ENCODE measurements at regions not wholly inside any gene's neighbourhood (a gene's known extent, or its start where the extent isn't known, plus 50 kb on each side); places are given as distances from the start of the nearest gene placed in this dataset.
"Not testable (repeated sequence)": the region's sequence is repeated elsewhere in the genome, so short reads cannot be mapped to it uniquely, and the experiment has no call there.

DNA sequence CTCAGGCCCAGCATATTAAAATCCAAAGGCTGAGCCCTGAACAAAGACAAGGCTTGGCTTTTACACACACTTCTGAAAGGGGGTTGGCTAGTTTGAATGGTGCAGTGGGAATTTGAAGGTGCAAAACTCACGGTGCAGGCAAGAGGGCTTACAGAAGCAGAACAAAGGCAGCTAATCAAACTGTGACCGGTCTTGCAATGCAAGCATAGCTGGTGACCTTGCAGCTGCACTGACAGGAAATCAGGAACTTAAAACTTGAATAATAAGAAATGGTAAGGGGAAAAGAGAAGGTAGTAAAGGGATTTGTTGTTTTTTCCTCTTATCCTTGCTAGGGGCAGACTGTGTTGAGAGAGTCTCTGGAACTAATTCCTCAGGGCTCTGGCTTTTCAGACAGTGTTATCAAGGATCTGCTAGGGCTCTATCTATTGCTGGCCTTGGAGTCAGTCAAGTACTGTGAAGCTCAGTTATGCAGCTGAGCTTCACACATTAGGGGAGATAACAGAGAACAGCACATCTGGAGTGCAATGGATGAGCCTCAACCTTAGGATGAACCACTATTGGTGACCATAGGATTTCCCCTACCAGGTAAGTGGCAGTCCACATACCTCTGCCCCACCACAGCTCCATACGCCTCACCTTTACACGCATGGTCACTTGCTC, 97.6 kb downstream of the PPIAL4G start:
- DNase-seq, result no peak

DNA sequence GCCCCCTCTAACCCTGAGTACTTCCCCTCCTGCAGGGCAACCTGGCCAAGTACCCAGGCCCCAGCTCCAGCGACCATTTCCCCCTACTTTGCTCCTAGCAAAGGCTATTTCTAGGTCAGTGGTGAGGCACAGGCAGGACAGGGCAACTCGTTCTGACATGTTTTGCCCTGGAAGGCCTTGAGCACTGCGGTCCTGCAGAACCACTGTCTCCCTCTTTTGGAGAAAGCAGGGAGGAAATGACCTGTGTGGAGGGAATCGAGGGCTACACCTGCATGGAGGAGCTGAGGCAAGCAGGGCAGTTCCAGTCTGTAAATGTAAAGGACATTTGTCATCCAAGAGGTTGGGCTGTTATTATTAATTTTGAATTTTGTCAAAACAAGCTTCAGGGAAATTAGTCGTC, 99.1 kb downstream of the PPIAL4G start:
- no peak for DNase-seq

DNA sequence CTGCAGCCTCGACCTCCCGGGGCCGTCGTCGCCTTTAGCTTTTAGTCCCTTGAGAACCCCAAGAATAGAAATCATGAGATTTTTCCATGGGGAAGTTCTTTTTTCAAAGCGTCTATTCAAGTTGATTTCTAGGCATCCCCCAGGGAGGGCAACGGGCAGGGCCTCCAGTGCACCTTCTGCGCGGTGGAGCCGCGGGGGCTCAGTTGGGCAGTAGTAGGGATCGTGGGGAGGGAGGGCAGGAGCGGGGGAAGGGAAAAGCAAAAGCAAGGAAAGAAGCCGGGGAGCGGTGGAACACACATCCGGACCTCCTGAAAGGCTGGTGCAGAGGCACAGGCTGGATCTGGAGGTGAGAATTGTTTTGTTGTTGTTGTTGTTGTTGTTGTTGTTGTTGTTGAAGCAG, 103.4 kb downstream of the PPIAL4G start:
- DNase-seq, result no peak

DNA sequence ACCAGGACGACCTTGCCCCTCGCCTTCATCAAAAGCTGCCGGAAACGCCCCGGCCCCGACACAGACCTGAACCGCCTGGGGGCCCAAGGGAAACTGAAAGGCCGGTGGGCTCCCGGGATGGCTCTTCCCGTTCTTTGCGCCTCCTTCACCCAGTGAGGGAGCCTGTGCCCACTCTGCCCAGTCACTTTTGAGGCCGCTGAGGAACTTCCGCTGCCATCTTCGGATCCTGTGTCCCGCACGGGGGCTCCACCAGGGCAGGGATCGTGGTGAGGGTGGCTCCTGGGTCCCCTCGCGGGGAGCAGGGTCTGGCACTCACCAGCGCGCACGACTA, 104.0 kb downstream of the PPIAL4G start:
- no peak for DNase-seq

DNA sequence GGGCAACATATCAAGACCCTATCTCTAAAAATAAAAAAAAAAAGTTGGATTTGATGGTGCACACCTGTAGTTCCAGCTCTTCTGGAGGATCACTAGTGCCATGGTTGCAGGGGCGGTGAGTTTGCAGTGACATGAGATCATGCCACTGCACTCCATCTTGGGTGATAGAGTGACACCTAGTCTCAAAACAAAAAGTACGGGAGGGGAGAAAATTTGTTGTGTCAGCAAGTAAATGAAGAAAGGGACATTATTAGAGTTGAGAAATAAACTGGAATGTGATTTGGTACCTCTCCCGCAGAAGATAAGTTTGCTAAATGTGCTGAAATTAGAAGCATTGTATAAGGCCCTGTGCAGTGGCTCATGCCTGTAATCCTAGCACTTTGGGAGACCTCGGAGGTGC, 105.1 kb downstream of the PPIAL4G start:
- DNase-seq, result not testable (repeated sequence)

DNA sequence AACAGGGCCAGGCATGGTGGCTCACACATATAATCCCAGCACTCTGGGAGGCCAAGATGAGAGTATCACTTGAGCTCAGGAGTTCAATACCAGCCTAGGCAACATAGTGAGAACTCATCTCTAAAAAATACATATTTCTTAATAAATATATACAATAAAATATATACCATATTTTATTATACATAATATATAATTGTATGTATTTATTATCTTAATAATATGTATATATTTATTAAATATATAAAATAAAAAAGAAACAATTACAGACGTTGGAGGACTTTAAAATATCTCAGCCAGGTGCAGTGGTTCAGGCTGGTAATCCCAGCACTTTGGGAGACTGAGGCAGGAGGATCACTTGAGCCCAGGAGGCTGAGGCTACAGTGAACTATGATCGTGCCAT, 106.1 kb downstream of the PPIAL4G start:
- not testable (repeated sequence) for DNase-seq

DNA sequence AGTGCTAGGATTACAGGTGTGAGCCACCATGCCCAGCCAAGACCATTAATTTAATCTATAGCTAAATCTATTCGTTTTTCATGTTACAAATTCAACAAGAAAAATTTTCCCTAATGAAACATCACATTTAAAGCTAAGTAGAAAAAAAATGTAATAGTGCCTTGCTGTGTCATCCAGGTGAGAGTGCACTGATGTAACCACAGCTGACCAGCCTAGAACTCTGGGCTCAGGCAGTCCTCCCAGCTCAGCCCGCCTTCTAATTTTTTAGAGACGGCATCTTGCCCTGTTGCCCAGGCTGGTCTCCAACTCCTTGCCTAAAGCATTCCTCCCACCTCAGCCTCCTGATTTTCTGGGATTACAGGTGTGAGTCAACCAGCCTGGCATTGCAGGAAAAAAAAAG, 109.0 kb downstream of the PPIAL4G start:
- DNase-seq, result no peak

DNA sequence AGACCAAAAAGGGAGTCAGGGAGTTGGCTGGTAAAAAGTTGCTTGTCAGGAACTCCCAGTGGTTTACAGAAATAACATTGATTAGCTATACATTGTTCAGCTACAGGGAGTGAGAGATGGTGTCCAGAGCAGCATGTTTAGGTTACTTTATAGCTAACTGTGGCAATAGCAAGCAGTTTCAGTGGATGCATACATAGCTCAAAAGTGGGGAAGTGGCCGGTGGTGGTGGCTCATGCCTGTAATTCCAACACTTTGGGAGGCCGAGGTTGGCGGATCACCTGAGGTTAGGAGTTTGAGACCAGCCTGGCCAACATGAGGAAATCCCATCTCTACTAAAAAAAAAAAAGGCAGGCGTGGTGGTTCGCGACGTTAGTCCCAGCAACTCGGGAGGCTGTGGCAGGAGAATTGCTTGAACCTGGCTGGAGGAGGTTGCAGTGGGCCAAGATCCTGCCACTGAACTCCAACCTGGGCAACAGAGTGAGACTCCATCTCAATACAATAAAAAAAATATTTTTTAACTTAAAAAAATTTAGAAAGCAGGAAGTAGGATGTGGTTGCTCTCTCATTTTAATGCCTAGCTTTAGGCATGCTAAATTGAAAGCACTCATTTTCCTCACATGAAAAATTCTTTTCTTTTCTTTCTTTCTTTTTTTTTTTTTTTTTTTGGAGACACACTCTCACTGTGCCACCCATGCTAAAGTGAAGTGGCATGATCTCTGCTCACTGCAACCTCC, 109.7 kb downstream of the PPIAL4G start:
- DNase-seq, result peak; percentile 36

DNA sequence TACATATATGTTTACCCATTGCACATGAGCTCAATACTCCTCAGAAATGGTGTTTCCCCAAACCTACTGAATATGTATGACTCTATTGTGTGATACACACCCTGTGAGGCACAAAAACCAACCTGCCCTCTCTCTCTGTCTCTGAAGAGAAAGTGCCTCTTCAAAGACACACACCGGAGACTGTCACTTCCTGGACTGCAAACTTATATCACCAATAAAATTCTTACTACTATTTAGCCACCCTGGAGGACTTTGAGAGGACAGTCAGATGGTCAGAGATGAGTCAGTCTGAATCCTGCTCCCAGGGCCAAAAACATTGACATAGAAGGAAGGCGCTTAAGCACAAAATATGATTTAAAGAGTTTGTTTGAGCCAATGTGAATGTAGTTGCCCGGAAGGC, 110.4 kb downstream of the PPIAL4G start:
- peak; percentile 35 for DNase-seq

DNA sequence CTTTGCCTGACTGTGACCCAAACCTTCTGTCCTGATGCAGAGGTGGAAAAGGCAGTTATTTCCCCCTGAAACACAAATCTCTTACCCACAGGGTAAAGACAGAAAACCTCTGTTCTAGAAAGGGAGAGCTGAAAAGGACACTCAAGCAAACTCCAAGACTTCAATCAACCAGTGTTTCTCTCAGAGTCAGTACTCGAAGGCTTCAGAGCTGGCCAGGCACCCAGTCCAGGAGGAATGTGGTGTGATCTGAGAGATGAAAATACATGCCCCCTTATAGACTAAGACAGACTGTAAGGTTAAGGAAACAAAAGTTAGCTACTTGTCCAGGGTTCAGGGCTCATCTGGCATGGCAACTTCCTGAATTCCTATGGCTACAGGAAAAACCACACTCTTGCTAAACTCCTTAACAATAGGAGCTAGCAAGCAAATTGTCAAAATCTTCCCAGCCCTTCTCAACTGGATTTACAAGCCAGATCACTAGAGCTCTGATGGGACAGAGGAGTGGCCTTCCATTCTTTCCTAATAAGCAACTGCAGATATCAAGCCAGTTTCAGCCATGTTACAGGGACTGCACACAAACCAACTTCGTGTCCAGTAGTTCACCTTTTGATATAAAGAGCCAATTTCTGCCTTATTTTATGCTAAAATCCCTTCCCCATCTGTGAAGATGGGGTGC, 110.9 kb downstream of the PPIAL4G start:
- DNase-seq, result not testable (repeated sequence)

DNA sequence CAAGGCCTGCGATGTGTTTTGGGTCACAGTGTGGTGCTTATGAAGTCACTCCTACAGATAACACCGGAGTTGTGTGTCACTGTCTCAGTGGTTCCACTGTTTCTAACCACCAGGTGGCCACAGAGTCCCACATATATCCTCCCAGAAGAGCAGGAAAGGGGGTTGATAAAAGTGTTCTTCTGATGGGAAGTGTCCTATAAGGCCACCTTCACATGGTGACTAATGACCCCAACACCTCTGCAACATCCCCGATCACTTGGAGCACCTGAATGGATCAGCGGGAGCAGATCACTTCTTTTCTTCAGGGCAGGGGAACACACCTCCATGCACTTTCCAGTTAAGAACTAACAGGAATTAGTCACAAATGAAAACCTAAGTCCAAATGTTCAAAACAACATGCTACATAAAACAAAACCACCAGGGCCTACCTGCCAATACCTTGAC, 111.5 kb downstream of the PPIAL4G start:
- peak; percentile 69 for DNase-seq

DNA sequence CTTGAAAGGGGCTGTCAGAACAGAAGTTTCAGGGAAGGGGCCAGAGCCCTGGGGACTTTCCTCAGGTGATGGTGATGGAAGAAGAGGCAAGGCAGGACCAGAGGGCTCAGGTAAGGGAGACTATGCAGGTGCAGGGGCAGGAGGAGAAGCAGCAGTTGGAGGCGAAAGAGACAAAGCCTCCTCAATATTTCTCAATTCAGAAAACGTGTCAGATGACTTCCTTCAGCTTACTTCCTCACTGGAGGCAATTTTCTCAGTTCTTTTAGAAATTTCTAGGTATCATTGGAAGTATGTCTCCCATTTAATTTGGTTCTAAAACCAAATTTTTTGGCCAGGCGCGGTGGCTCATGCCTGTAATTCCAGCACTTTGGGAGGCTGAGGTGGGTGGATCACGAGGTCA, 112.4 kb downstream of the PPIAL4G start:
- not testable (repeated sequence) for DNase-seq

DNA sequence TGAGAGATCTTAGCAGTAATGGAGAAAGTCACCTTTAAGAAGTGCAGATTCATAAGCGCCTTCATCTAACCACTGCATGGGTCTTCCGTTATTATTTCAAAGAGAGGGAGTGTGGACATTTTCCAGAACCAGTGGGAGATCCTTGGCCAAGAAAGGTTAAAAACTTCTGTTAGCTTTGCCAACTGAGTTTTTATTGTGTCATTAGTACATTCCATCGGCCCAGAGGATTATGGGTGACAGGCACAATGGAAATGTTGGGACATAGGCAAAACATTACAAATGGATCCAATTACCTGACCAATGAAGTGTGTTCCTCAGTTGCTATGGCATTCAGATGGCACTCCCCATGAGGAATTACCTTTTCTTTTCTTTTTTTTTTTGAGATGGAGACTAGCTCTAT, 115.5 kb downstream of the PPIAL4G start:
- no peak for DNase-seq

DNA sequence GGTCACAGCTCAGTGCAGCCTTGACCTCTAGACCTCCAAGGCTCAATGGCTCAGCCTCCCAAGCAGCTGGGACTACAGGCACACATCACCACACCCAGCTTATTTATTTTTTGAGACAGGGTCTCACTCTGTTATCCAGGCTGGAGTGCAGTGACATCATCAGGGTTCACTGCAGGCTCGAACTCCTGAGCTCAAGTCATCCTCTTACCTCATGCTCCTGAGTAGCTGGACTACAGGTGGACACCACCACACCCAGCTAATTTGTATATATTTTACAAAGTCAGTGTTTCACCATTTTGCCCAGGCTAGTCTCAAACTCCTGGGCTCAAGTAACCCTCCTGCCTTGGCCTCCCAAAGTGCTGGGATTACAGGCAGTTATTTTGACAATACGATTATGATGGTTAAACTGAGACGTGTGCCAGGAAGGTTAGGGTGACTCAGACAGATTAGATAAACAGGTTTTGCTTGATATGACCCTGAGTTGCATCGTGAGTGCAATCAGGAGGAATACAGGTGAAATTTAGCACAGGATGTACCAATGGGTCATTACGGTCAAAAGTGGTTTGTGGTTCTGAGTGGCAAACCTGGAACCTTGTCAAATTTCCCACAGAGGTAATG, 116.9 kb downstream of the PPIAL4G start:
- not testable (repeated sequence) for DNase-seq

DNA sequence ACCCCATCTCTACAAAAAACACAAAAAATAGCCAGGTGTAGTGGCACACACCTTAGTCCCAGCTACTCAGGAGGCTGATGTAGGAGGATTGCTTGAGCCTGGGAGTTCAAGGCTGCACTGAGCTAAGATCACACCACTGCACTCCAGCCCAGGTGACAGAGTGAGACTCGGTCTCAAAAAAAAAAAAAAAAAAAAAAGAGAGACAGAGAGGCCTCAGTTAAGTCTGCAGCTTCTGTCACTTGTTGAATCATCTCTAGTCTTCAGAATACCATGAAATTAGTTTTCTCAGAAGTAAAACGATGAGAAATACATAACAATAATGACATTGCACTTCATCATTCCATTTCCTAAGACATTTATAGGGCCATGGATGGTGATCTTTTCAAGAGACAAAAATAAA, 118.0 kb downstream of the PPIAL4G start:
- DNase-seq, result not testable (repeated sequence)

DNA sequence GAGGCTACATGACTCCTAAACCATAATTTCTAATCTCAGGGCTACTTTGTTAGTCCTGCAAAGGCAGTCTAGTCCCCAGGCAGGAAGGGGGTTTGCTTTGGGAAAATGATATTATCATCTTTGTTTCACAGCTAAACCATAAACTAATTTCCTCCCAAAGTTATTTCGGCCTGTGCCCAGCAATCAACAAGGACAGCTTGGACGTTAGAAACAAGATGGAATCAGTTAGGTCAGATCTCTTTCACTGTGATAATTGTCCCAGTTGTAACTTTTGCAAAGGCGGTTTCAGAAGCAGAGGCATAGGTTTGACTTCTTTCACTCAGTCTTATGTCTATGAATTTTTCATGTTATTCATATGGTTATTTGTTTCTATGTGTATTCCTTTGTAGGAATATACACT, 119.1 kb downstream of the PPIAL4G start:
- not testable (repeated sequence) for DNase-seq

DNA sequence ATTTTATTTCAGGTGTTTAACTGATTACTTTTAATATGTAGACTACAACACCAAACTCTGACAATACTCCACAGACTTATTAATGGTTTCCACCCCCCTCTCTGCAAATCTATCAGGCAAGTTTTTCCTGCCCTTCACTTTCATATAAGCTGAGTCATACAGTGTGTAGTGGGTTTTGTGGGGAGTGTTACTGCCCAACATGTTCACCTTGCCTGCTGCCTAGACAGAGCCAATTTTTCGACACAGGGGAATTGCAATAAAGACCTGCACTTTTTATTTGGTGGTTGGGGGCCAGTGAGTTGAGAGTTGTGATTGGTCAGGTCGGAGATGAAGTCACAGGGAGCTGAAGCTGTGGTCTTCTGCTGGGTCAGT, 119.7 kb downstream of the PPIAL4G start:
- no peak for DNase-seq

DNA sequence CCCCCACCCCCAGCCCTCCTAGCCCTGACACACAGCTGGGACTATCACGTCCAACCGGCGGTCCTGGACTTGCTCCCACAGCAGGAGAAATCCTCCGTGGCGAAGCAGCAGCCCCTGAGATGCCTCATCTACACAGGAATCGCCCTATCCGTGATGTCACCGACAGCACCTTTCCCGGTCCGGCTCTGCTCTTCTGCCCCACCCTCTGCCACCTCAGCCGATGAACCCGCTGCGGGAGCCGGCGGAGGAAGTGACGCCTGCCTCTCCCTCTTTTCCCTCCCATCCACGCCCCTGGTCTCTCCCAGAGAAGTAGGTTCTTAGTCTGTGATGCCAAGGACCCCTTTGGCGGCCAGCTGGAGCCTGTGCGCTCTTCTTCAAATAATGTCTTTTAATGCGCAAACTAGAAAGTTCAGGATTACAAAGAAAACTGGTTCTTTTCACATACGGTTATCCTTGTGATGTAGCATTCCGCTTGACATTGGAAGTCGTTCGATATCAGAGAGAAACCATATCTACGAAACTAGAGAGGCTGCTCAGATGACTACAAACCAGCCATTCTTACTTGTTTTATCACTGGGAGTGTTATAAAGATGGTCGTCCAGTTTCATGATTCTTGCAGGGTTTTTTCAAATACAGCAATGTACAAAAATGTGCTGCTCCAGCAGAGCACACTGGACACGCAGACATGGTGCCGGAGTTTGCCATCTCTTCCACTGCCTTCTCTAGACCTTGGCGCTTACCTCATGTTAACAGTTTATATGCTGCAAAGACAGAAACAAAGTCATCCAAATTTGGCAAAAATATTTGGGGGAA, 120.3 kb downstream of the PPIAL4G start:
- DNase-seq, result peak; percentile 45

DNA sequence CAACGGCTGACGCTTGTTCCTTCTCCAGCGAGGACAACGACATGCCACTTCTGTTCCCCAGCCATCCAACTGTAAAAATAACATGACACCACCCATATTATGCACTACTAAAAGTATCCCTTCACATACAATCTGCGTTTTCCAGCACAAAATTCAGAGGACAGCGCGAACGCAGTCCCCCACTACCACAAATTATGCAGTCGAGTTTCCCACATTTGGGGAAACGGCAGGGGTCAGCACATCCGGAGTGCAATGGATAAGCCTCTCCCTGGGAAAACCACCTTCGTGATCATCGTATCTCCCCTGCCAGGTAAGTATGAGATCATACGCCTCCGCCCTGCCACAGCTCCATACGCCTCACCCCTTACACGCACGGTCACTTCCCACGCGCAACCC, 120.9 kb downstream of the PPIAL4G start:
- peak; percentile 32 for DNase-seq

DNA sequence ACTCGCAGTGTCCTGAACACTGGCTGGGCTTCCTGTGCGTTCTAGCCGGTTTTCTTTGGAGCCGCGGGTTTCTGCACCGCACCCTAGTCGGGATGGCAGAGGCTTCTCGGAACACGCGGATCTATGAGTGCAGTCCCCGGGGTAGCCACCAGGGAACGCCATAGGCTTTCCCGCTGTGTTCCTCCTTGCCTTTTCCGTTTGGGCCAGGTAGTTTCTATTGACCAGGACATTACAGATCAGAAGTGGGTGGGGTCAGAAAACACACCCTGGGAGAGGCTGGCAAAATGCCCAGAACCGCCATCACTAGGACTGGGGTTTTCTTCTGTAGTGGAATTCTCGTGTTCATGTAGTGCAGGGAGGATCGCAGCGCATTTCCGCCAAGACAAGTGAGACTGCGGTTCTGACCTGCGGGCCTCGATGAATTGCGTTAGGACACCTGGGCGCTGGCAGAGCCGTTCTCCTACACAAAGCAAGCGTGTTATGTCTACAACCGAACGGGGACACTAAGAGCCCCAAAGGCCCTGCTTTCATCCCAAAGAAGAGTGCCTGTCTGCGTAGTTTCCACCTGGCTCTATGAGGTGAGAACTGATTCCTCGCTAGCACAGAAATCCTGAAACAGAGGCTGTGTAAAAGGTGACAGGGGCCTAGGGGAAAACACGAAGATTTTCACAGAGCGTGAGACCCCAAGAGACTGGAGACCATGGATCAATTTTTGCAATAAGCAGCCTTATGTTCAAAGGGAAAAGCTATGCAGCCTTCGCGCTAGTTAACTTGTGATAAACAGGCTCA, 121.5 kb downstream of the PPIAL4G start:
- peak; percentile 69 for DNase-seq

DNA sequence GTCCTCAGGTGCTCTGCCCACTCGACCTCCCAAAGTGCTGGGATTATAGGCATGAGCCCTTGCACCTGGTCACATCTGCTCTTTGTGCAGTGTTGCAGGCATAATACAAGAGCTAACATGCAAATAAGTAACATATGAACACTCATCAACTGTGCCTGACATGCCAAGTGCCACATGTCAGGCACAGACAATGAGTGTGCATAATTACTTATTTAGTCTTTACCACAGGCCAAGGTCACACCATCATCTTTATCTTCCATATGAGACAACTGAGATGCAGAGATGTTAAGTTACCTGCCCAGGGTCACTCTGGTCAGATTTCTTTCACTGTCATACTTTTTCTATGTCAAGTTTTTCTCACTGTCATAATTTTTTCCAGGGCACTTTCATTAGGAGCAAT, 126.1 kb downstream of the PPIAL4G start:
- DNase-seq, result no peak

DNA sequence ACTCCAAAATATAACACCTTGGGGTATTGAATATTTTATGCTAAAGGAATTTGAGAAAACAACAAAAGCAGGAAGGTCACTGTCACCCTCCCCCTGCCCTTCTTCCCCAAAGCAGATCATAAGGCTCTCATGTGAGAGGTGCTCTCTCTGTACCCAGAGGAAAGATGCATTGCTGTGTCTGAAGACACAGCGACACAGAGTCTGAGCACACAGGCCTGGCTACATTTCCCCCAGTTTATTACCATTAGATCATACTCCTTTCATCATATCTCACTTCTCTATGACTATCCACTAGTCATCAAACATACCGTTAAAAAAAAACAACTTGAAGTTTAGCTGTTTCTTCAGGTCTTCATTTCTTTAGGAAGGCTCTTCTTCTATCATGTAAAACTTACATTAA, 127.1 kb downstream of the PPIAL4G start:
- DNase-seq, result no peak
